ENCODE measurements at regions not wholly inside any gene's neighbourhood (a gene's known extent, or its start where the extent isn't known, plus 50 kb on each side); places are given as distances from the start of the nearest gene placed in this dataset.

DNA sequence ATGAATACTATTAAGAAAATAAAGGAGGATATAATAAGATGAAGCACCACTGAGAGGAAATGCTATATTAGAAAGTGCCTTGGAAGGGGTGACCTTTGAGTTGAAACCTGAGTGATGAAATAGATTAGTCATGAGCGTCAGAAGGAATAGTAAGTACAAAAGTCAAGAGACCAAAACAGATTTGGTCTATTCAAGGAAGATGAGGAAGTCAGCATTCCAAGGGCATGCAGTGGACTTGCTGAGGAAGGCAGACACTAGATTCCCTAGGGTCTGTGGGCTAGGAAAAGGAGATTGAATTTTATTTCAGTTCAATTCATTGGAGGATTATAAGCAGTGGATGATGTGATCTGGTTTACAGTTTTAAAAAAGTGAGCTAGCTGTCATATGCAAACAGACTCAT is 73.0 kb upstream of the WDFY3 start:
- TF ChIP-seq, protein P1, sequence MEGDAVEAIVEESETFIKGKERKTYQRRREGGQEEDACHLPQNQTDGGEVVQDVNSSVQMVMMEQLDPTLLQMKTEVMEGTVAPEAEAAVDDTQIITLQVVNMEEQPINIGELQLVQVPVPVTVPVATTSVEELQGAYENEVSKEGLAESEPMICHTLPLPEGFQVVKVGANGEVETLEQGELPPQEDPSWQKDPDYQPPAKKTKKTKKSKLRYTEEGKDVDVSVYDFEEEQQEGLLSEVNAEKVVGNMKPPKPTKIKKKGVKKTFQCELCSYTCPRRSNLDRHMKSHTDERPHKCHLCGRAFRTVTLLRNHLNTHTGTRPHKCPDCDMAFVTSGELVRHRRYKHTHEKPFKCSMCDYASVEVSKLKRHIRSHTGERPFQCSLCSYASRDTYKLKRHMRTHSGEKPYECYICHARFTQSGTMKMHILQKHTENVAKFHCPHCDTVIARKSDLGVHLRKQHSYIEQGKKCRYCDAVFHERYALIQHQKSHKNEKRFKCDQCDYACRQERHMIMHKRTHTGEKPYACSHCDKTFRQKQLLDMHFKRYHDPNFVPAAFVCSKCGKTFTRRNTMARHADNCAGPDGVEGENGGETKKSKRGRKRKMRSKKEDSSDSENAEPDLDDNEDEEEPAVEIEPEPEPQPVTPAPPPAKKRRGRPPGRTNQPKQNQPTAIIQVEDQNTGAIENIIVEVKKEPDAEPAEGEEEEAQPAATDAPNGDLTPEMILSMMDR (IDR thresholded peaks at IDR 0.05) = no peak
- no peak for TF ChIP-seq POLR2A (IDR thresholded peaks at IDR 0.05)
